Fibroblast of mammary gland (primary cell): ENCODE measurements at regions not wholly inside any gene's neighbourhood (a gene's known extent, or its start where the extent isn't known, plus 50 kb on each side); places are given as distances from the start of the nearest gene placed in this dataset.

ENCODE experiments used
- DNase-seq: peaks from one replicate; pipeline ENCODE4 v3.0.0-alpha.2; 2010; ENCODE audit warnings: low read depth
- H3K4me3 ChIP-seq: 2 replicates; pipeline ENCODE4 v1.5.1; 2011; ENCODE audit warnings: low read depth, mild to moderate bottlenecking, low read length, moderate library complexity; ENCODE audit not compliant: control insufficient read depth
- TF ChIP-seq, protein P1 (sequence below): conservative IDR thresholded peaks from 2 replicates; pipeline ENCODE4 v1.5.1; 2011; ENCODE audit warnings: low read depth, low read length, inconsistent platforms; ENCODE audit not compliant: control insufficient read depth, insufficient read depth

DNA sequence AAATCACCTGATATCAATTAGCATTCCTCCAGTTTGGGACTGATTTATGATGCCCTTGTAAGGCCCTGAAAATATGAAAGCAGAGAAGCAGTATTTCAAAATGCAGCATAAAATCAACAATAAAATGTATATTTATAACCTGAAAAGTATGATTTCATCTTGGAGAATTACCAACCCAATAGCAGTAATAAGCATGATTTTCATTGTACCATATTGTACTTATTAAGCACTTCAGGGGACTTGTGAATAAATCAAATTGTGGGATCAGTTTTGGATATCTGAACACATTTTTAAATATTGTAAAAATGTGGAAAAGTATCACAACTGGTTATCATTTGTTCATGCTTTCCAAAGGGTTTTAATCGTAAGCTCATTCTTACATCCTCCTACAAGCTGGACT lies 250.8 kb downstream of the DMRT2 start:
- DNase-seq = no peak
- H3K4me3 ChIP-seq = no peak overlapping the region
- TF ChIP-seq, protein P1, sequence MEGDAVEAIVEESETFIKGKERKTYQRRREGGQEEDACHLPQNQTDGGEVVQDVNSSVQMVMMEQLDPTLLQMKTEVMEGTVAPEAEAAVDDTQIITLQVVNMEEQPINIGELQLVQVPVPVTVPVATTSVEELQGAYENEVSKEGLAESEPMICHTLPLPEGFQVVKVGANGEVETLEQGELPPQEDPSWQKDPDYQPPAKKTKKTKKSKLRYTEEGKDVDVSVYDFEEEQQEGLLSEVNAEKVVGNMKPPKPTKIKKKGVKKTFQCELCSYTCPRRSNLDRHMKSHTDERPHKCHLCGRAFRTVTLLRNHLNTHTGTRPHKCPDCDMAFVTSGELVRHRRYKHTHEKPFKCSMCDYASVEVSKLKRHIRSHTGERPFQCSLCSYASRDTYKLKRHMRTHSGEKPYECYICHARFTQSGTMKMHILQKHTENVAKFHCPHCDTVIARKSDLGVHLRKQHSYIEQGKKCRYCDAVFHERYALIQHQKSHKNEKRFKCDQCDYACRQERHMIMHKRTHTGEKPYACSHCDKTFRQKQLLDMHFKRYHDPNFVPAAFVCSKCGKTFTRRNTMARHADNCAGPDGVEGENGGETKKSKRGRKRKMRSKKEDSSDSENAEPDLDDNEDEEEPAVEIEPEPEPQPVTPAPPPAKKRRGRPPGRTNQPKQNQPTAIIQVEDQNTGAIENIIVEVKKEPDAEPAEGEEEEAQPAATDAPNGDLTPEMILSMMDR = no peak

DNA sequence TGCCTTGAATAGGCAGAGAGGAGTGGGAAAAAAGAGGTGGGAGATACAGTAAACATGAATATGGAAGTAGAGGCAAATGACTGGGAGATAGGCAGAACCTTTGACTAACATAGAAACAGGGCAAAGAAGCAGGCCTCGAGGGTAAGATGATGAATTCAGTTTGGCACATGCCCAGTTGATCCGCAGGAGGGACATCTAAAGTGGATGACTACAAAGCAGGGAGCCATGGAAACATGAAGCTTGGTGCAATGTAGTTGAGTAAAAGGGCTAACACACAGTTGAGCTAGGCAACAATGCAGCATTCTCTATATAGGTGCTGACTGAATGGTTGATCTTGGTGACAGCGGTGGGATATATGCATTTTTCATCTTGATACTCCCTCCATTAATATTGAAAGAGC lies 253.8 kb downstream of the DMRT2 start:
- peak; percentile 2 for DNase-seq
- no peak overlapping the region for H3K4me3 ChIP-seq
- TF ChIP-seq, protein P1 = no peak

DNA sequence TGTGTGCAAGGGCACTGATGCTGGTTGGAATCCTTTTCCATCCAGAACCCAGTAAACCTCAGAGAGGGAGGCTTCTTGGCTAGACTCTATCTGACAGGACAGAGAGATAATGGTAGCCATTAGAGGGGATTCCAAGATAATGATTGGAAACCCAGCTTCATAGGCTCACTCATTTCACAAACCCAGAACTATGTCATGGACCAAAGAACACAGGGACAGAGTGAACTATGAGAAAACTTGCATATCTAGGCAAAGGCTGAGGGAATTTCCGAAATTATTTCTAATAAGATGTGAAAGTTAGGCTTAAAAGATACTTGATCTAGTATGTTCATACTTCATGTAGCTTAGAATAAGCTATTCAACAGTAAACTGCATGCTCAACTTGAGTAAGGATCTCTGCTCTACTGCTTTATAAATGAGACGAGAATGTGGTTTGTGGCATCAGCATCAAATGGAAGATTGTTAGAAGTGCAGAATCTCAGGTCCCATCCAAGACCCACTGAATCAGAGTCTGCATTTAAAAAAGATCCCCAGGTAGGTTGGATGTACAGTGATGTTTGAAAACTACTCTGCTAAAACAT lies 261.4 kb downstream of the DMRT2 start:
- DNase-seq = no peak
- TF ChIP-seq, protein P1 = no peak
- no peak overlapping the region for H3K4me3 ChIP-seq

DNA sequence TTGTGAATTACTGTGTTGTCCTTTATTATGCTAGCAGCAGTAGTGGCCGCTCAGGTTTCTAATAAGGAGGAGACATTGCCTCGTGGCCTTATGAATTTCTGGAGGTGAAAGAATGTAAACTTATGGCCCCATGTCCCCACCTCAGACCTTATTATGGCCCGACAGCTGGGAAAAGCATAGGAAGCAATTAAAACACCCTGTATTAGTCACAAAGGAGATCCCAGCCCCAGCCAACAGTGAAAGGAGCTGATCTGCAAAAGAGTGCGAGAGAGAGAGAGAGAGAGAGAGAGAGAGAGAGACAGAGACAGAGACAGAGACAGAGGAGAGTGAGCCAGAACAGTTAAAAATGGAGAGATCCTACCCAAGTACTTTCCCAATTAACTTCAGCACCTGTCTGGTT lies 269.3 kb downstream of the DMRT2 start:
- TF ChIP-seq, protein P1 = no peak
- no peak for DNase-seq
- H3K4me3 ChIP-seq = no peak overlapping the region

DNA sequence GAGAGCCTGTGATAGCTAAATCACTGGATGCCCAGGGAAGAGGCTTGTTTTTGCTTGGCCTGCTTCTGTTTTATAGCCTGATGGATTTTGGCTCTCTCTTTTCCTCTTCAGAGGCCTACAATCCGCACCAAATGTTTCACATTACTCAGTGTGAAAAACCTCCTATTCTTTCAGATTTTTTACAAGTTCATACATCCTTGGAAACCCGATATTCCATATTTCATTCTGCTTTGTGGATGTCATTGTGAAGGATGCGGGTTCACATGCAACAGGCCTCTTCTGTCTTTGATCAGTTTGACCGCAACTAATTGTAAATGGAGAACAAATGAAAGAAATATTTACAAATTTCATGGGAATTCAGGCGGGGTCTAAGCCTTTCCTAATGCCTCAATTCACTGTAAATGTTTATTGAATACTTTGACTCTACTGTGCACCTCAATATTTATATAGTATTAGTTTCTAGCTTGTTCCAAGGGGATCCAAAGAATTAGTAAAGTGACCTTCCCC lies 269.9 kb downstream of the DMRT2 start:
- H3K4me3 ChIP-seq = no peak overlapping the region
- DNase-seq = no peak
- TF ChIP-seq, protein P1 = no peak

DNA sequence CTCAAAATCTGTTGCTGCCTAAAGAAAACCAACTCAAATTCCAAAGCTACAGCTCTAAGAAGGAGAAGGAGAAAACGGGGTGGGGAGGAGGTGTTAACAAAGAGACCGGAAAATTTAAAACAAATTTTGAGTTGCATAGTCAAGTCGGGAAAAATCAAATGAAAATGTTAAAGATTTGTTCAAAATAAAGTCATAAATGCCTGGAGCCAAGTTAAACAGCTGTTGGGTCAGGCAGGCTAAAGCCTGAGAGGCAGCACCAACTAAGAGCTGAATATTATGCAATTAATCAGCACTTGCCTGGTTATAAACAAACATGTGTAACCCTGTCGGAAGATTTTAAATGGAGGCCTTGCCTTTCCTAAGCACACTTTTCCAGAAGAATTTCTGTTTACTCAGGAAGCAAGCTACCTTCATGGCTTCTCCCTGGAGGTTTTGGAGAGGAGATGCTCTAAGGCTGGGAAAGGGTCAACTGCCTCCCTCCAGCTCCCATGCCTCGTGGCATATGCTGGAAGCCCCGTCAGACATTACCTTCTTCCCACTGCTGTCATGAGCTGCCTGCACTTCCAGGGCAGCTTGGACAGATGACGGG lies 270.5 kb downstream of the DMRT2 start:
- no peak for DNase-seq
- TF ChIP-seq, protein P1 = no peak
- H3K4me3 ChIP-seq = no peak overlapping the region
